ENCODE measurements at regions not wholly inside any gene's neighbourhood (a gene's known extent, or its start where the extent isn't known, plus 50 kb on each side); places are given as distances from the start of the nearest gene placed in this dataset.
"Not testable (repeated sequence)": the region's sequence is repeated elsewhere in the genome, so short reads cannot be mapped to it uniquely, and the experiment has no call there.

DNA sequence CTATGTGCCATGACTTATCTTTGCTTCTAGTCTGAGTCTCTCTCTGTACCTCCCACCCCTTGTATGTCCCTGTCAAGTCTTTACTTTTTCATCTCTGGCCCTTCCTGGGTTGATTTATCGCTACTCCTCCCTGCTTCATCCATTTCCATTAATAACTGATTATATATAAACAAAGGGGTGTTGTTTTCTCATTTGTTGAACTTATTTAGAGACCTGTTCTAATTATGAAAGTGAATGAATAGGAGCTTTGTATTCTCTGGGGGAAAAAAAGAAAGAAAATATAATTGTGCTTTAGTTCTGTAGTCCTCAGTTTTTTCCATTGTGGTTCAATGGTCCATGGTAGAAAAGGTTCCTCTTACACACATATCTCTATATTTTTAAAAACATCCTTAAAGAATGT lies 328.9 kb upstream of the PPP2R3A start:
- DNase-seq (ENCODE audit: low spot score) = no peak

DNA sequence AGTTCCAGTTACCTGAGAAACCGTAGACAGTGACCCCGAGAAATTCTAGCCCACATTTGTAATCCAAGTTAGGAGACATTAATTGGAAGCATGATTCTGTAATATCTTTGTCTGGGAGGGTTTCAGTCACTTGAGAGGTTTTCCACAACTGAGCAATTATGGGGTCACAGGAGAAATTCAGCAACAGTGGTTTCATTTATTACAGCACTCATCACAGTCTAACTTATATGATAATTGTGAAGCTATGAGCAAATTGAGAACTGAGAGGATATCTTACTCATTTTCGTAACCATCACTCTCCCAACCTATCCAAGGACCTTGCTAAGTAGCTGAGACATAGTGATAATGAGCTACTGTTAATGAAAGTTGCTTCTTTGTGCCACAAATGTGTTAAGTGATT lies 328.5 kb upstream of the PPP2R3A start:
- DNase-seq (ENCODE audit: low spot score) = no peak

DNA sequence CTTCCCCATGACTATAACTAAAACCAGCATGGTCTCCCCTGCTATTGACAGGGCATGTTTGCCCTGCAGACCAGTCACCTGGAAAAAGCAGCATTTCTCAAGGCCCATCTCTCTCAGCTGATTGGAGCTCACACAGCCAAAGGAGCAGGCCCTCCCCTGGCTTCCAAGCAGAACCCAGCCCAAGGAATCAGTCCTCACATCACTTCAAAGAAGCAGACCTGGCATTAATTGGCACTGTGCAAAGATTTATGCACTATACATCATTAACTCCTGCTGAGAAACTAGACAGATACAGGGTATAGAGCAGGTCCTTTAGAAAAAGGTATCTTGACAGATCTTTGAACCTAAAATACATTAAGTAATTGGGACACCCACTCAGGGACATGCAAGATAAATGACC lies 323.8 kb upstream of the PPP2R3A start:
- DNase-seq (ENCODE audit: low spot score) = no peak

DNA sequence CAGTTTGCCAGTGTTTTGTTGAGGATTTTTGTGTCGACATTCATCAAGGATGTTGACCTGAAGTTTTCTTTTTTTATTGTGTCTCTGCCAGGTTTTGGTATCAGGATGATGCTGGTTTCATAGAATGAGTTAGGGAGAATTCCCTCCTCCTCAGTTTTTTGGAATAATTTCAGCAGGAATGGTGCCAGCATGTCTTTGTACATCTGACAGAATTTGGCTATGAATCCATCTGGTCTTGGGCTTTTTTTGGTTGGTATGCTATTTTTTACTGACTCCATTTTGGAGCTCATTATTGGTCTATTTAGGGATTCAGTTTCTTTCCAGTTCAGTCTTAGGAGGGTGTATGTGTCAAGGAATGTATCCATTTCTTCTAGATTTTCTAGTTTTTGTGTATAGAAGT lies 320.0 kb upstream of the PPP2R3A start:
- DNase-seq (ENCODE audit: low spot score) = no peak

DNA sequence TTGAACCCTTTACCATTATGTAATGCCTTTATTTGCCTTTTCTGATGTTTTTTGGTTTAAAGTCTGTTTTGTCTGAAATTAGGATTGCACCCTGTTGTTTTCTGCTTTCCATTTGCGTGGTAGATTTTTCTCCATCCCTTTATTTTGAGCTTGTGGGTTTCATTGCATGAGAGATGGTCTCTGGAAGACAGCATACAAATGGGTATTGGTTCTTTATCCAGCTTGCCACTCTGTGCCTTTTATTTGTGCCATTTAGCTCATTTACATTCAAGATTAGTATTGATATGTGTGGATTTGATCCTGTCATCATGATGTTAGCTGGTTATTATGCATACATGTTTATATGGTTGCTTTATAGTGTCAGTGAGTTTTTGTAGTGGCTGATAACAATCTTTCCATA lies 318.7 kb upstream of the PPP2R3A start:
- no peak for DNase-seq (ENCODE audit: low spot score)

DNA sequence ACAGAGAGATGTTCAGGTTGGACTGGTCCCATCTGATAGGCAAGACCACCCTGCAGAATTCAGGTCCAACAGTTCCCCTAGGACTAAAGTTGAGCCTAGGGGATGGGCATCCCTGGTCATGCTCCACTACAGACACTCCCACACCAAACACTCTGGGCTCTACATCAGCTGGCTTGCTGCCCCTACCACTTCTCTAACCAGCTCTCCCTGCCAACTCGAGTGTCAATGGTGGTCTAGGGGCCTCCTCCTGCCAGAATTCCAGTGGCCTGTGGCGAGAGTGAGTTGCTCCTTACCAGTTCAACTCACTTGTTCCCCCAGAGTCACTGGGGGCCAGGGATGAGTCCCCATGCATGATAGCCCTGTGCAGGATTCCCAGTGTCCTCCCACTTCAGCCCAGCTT lies 316.2 kb upstream of the PPP2R3A start:
- no peak for DNase-seq (ENCODE audit: low spot score)

DNA sequence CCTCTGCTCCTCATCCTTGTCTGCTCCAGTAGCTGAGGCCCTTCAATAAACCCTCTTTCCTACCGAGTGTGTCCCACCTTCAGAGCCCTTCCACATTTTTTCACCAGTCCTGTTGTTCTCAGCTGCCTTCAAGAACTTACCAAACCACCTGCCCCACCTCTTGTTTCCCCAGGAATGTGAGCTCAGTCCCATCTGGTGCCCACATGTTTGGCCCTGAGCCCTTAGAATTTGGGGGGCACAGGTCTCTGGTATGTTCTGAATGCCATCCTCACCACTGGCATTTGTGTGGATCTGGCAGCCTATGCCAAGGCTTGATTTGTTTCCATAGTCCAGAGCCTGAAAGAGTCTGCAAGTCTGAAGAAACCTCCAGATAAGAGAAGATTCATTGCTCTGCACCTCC lies 315.2 kb upstream of the PPP2R3A start:
- DNase-seq (ENCODE audit: low spot score) = no peak

DNA sequence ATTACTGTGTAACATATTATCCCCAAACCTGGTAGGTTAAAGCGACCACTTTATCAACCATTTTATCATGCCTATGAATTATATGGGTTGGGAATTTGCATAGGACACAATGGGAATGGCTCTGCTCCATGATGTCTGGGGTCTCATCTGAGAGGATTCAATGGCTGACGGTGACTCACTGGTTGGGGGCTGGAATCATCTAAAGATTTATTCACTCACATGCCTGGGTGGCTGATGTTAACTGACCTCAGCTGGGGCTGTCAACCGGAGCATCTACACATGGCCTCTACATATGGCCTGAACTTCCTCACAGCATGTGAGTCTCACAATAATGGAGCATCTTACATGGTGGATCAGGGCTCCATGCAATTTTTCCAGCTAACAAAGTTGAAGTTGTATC lies 313.1 kb upstream of the PPP2R3A start:
- DNase-seq (ENCODE audit: low spot score) = no peak

DNA sequence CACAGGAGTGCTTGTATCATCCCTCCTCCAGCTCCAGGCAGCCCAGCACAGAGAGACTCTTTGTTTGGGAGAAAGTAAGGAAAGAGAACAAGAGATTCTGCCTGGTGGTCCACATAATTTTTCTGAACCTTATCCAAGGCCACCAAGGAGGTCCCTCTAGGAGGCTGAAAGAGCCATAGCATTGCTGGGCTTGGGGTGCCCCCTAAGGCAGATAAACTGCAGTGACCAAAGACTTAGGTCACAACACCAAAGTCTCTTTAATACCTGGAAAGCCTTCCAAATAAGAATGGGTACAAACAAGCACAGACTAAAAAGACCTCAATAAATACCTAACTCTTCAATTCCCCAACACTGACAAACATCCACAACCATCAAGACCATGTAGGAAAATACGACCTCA lies 310.2 kb upstream of the PPP2R3A start:
- DNase-seq (ENCODE audit: low spot score) = no peak

DNA sequence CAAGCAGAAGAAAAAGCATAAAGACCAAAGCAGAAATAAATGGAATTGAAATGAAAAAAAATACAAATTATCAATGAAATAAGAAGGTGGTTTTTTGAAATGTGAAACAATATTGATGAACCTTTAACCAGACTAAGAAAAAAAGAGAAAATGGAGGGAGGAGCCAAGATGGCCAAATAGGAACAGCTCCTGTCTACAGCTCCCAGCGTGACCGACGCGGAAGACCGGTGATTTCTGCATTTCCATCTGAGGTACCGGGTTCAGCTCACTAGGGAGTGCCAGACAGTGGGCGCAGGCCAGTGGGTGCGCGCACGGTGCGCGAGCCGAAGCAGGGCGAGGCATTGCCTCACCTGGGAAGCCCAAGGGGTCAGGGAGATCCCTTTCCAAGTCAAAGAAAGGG lies 307.1 kb upstream of the PPP2R3A start:
- not testable (repeated sequence) for DNase-seq (ENCODE audit: low spot score)

DNA sequence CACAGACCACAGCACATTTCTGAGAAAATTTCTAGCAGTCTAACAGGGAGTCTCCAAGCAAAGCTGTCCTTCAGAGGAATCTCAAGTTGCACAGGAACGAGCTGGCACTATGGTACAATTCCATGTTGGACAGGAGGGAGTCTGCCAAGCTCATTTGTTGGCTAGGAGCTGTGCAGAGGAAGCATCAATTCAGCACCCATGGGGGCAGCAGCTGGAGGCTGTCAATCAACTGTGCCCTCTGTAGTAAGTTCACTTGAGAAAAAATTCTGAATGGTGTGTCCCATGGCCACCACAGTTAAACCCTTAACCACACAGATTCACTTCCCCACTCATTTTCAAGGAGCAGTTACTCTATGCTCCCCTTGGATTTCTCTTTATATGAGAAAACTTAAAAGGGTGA lies 298.5 kb upstream of the PPP2R3A start:
- no peak for DNase-seq (ENCODE audit: low spot score)

DNA sequence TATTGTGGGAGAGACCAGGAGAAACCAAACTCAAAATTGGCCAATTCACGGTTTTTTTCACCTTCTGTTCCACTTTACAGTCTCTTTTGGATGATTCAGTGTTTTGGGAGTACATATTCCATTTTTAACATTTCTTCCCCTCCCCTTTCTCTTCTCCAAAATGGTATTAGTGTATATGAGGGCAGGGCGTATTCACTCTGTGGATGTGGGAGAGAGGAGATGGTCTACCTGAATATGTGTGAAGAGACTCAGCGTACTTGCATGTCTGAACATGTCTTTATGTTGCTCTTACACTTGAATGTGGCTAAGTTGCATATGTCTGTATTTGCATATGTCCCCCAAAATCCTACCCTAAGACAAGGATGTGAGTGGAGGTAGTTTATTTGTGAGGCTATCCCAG lies 291.0 kb upstream of the PPP2R3A start:
- DNase-seq (ENCODE audit: low spot score) = no peak

DNA sequence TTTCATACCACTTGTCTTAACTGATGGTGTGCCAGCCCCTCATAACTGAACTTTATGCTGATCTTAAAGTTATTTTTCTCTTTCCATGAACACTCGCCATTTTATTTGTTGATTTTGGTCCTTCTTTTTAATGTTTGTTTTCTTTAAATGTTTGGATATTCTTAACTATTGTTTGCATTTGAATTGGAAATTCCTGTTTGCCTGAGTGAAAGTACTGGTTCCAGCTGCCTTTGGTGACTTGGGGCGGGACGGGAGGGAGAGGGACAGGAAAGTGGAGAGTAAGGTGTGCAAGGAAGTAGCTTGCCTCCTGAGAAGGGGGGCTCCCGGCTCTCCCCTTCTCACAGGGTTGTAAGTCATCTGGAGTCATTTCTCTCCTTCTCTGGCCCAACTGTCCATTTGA lies 287.1 kb upstream of the PPP2R3A start:
- DNase-seq (ENCODE audit: low spot score) = no peak

DNA sequence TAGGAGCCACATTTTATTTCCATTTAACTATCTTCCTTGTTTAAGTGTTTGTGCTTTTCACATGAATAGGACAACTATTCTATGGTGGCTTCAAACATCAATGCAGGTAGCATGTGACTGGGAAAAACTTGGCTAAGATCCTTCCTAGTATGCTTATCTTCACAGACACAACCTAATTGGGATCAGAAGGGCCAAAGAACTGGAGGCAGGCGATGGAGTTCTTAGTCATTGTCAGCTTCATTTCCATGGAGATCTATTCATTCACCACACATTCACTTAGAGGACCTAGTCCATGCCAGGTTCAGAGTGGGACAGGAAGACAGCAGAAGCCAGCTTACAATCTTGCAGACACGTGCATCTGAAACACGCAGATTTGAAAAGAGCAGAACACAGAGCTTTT lies 277.5 kb upstream of the PPP2R3A start:
- DNase-seq (ENCODE audit: low spot score) = no peak

DNA sequence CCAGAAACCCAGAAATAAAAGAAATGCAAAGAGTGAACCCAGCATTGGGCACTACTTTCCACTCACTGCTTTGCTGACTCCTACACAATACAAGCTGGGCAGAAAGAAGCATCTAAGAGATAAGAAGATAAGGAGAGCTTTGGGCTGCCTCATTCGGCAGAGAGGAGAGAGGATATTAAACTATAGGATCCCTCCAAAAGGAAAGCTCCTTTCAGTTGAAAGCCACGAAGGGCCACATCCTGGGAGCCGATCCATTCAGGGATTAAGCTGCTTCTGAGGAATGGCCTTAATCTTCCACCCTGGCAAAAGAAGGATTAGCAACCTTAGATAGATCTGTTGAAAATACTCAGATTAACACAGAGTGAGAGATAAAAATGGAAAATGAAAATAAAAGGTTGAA lies 274.9 kb upstream of the PPP2R3A start:
- no peak for DNase-seq (ENCODE audit: low spot score)

DNA sequence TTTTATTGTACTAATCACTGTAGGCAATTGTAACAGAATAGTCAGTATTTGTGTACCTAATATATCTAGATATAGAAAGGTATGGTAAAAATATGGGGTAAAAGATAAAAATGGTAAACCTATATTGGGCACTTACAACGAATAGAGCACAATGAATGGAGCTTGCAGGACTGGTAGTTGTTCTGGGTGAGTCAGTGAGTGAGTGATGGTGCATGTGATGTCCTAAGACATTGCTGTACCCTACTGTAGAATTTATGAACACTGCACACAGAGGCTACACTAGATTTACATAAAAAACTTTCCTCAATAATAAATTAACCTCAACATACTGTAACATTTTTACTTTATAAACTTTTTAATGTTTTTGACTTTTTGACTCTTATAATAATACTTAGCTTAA lies 274.3 kb upstream of the PPP2R3A start:
- no peak for DNase-seq (ENCODE audit: low spot score)

DNA sequence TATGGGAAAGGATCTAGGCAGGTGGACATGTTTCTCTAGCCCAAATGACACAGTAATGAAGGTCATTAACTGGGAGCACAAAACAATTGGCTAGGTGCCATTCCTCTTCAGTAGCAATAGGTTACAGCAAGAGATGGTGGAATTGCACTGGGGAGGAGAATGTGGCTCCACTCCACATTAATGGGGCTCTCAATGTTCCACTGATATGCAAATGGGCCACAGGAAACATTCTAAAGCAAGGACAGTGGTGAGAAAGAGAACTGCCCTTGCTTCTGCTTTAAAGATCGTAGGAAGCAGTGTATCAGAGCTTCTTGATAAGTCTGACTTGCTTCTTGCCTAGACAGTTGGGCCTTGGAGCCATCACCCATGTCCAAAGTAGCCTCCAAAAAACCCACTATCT lies 271.4 kb upstream of the PPP2R3A start:
- DNase-seq (ENCODE audit: low spot score) = no peak

DNA sequence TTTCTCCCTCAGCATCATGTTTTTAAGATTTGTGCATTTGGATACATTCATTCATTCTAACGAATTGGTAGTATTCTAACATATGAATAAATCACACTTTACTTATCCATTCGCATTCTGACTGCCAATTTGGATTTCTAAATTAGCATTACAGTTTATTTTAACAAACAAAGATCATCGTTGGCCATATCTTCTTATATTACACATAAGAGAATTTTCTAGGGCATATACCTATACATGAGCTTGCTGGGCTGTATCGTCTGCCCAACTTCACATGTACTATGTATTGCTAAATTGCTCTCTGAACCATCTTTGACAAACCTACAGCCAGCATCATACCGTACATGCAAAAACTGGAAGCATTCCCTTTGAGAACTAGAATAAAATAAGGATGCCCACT lies 265.8 kb upstream of the PPP2R3A start:
- DNase-seq (ENCODE audit: low spot score) = no peak

DNA sequence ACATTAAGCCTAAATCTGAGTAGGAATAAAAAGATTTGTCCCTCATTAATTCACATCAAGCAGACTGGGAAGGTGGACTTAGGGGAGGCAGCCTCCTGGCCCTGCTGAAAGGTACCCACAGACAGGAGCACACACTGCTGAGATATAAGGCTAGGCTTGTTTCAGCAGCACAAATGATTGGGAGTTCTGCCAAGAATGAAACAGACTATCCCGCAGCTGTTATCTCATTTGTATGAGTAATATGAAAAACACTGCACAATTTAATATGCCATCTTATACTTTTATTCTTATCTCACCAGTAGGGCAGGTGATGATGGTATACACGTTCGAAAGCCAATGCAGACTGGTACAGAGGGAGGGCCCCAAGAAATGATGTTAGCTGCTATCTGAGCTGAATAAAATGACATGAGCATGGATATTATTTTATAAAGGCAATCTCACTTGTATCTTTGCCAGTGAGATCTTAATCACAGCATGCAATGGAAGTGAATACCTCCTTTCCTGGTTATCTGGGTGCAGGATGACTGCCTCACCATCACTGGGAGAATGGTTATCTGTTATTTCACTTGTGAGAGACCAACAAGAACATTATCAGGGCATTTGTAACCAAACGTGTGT lies 258.7 kb upstream of the PPP2R3A start:
- no peak for DNase-seq (ENCODE audit: low spot score)

DNA sequence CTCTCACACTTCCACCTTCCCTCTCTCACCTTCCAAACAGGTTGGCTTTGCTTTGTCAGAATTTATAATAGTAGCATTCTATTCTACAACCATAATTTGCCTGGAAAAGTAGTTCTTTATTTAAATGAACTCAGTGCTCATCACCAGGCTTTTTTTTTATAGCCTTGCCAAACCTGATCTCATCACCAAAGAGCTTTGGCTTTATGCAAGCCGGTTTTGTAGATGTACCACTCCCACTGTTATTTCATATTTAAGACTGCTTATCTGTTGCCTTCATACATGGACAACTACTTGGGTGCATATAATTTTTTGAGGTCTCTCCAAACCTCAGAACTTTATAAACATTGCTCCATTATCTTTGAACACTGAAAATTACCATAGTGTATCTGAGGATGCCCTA lies 246.1 kb upstream of the PPP2R3A start:
- no peak for DNase-seq (ENCODE audit: low spot score)

DNA sequence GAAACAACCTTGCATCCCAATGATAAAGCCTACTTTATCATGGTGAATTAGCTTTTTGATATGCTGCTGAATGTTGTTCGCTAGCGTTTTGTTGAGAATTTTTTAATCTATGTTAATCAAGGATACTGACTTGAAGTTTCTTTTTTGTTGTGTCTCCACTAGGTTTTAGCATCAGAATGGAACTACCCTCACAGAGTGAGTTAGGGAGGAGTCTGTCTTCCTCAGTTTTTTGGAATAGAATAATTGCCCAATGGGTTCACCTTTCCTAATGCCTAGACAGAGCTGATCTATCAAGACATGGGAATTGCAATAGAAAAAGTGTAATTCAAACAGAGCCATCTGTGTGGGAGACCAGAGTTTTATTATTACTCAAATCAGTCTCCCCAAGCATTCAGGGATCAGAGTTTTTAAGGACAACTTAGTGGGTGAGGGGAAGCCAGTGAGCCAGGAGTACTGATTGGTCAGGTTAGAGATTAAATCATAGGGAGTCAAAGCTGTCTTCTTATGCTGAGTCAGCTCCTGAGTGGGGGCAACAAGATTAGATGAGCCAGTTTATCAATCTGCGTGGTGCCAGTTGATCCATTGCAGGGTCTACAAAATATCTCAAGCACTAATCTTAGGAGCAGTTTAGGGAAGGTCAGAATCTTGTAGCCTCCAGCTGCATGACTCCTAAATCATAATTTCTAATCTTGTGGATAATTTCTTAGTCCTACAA lies 237.4 kb upstream of the PPP2R3A start:
- DNase-seq (ENCODE audit: low spot score) = no peak

DNA sequence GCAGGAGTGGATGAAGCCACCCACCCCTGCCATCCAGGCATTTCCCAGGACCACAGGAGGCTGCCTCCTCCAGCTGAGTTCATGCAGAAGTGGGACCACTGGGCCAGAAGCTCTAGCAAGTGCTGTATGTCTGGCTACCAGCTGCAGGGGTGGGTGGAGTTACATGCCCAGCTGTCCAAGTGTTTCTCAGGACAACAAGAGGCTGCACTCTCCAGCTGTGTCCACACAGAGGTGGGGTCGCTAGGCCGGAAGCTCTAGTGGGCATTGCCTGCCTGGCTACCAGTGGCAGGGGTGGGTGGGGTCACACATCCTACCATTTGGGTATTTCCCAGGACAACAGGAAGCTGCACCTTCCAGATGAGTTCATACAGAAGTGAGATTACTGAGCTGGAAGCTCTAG lies 234.0 kb upstream of the PPP2R3A start:
- DNase-seq (ENCODE audit: low spot score) = no peak

DNA sequence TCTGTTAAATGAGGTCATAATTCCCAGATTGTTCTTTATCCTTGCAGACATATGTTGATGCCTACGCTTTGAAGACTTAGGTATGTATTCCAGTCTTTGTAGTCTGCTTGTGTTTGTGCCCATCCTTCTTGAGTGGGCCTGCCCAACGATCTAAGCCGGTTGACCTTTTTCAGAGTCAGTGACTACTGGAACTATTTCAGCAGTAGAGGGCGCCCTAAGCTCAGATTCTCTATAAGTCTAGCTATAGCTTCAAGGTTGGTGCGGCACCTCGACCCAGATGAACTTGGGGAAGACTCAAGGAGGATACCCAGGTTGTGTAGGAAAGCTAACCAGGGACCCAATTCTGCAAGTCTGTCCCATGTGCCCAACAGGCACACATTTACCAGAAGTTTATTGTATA lies 228.8 kb upstream of the PPP2R3A start:
- no peak for DNase-seq (ENCODE audit: low spot score)

DNA sequence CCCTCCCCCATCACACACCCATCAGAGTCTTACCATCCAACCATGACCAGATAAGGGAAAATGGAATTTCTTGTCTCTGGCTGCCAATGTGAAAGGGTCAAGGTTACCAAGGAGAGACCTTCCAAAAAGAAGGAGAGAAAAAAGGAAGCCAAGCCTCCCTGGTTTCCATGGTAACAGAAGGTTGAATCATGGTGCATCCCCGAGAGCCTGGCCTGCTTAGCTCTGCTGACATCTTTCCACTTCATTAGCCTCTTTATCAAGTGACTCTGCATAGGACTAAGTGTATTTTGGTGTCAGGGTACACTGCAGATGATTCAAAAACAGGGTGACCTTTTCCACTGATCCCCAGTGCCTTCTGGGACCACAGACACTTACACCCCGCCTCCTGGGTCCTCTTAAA lies 225.7 kb upstream of the PPP2R3A start:
- DNase-seq (ENCODE audit: low spot score) = no peak
